Globus pallidus (tissue), 1 donor: ENCODE measurements at regions not wholly inside any gene's neighbourhood (a gene's known extent, or its start where the extent isn't known, plus 50 kb on each side); places are given as distances from the start of the nearest gene placed in this dataset.

Experiments
- DNase-seq: peaks from one replicate; pipeline ENCODE4 v3.0.0-alpha.2; 2015; ENCODE audit warnings: low spot score

DNA sequence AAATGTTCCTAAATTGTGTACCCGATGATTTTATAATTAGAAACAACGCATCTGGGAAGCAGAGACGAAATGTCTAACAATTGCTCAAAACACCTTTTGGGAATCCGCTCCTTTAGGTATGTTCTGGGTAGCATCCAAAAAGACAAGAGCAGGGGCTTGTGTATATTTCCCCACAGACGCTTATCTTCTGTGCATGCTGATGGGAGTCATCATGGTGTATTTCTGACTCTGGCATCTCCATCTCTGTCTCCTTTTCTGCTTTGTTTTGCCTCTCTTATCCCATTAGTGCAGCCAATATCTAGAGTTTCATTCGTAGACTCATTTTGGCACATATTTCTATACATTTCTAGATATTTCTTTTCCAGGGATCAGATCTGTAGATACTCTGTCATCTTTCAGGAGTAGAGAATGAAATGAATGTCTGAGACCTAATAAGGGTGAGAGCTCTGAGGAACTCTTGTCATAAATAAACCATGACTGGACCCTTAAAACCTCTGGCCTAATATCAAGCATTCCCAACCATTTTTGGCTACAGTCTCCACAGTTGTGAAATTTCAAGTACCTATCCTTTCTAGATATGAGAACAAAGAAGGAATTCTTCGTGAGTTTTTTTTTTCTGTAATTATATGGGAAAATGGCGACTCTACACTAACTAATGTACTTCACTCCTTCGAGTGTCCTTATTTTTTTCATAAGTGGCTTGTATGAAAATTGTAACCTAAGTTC lies 508.2 kb downstream of the ACTL7B start:
- DNase-seq, result no peak

DNA sequence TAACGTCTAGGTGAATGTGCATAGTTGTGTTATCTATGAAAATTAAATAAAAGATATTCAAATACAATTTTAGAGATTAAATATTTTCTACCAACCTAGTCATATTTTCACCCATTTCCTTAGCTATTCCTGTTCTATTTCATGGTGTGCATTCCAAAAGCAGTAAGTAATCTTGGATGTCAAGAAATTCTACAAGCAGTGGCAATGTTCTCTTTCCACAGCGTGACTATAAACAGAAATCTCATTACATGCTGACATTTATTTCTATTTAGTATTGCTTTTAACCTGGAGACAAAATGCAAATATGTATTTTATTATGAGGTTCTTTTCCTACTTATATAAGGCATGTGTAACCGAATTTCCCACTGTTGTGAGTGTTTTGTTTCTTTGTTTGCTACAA lies 510.0 kb downstream of the ACTL7B start:
- no peak for DNase-seq

DNA sequence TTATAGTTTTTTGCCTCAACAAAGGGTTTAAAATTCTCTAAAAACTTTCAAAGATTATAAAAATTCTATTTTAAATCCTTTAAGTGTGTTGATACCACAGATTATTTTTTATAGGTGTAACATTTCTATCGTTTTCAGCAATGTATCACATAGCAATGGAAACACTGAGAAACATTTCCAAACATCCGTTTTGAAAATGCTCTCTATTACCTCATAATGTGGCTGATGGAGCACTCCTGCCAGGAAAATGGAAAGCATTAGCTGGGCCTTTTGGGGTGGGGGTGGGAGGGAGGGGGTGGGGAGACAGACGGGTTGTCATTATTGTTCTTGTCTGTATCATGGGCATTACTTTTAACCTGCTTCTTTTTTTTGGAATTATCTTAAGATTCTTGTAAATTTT lies 516.5 kb downstream of the ACTL7B start:
- DNase-seq, result no peak

DNA sequence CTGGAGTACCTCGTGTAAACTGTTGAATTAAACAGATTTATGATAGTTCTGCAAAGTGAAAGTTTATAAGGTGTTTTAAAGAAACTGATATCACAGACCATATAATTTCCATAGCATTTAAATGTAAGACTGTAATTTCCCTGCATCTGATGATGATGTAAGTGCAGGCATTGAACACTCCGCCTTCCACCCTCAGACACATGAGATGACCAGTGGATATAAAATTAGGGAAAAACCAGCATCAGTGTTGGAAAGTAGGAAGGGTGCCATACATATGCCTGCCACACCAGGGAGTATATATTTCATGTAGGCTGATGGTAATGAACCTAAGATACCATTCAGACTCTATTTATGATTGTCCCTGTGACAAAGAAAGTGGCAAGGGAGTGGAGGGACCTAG lies 519.2 kb downstream of the ACTL7B start:
- no peak for DNase-seq

DNA sequence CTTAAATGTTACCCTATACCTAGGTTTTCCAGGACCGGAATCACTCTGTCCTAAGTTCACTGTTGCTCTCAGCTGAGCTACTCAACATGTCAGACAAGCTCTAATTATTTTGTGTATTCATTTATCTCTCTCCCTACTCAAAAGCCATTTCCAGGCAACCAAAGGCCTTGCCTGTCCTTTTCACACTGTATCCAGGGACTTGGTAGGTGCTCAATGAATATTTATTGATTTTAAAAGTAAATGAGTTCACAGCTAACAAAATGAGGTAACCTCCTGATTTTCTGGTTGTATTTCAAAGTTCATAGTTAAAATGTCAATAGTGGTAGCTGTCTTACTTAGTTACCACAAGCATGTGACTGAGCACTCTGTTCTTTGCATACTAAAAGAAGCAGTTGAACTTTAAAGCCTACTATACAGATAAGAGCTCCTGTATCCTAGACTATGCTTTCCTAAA lies 522.2 kb downstream of the ACTL7B start:
- DNase-seq, result no peak

DNA sequence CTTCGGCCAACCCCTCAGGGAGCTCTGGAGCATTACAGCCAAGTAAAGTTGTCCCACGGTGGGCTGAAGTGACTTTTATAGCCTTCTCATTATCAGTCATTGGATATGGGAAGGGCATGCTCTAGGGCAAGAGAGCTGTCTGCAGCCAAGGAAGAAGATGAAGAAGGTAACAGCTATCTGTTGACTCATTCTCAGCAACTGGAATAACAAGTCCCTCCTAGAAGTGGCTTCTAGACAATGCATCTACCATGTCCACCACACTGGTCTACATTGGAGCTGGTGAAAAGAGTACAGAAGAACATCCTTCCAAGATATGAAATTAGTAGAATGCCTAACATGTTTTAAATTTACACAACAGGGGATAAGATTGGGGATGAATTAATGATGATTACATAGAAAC lies 524.2 kb downstream of the ACTL7B start:
- no peak for DNase-seq

DNA sequence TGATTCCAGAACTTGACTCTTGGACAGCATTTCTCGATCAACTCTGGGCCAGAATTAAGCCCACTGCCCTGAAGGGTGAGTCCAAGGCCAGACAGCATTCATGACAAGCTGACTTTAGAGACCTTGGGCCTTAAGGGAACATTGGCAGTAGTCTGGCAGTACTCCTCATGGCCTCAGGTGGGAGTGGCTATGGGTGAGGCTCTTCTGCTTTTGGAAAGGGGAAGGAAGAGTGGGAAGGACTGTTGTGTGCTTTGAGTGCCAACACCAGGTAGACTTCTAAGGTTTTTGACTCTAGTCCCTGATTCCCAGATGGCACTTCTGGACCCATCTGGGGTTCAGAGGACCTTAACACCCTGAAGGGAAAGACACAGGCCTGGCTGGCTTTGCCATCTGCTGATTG lies 530.4 kb downstream of the ACTL7B start:
- no peak for DNase-seq

DNA sequence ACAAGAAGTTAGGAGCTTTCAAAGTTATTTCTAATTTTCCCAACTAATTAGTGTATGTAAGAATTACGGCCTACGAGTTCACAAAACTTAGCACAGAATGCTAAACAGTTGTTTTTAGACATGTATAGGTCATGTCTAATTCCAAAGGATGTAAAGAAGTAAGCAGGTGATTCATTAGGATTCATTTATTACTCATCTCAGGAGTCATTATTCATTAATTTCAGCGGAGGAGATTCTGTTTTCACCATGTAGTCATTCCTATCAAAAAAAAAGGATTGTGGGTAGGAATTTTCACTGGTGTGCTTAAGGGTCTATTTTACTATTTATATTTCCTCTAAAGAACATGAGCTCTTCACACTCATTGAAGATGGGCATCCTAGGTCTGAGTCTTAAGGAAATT lies 532.2 kb downstream of the ACTL7B start:
- no peak for DNase-seq

DNA sequence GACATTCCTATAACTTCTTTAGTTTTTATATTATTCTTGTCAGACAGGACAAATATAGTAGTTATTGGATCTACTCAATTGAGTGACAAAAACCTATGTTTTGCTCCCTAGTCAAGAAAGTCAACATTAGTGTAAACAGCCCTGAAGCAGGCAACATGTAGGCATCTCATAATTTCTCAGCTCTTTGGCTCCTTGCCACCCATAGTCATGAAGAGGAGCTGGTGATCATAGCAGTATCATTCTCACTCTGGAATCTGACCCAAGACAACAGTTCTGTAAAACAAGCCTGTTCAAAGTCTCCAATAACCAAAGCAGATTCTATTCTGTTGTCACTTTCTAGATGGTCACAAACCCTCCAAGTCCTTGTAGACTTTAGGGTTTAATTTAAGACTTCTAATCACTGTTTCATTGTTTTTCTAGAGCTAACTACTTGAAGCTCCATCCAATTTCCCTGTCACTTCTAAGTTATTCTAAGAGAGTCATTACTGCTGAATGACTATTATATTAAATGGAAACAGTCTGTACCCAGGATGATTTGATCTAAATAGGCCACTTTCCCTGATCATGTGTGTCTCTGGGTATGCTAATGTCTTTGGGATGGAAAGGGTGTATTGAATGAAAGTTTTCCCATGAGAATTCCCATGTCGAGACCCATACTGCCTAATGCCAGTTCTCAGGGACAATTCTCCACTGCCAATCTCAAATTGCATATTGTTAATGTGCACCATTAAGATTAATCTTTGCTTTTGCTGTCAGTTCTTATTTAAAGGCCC lies 533.3 kb downstream of the ACTL7B start:
- DNase-seq, result no peak

DNA sequence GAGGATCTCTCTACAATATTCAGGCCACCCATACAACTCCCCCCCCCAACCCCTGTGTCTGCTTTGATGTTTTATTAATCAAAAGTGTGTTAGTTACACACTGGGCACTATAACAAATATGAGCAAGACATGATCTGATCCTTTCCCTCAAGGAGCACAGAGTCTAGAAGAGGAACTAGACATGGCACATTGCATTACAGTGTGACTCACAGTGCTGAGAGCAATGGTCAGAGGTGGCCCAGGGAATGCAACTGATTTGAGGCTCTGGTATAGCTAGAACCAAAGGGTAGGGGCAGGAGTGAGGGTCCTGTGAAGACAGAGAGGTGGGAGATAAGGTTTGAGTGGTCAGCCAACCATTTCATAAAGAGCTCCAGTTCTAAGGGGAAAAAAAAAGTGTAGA lies 539.2 kb downstream of the ACTL7B start:
- no peak for DNase-seq

DNA sequence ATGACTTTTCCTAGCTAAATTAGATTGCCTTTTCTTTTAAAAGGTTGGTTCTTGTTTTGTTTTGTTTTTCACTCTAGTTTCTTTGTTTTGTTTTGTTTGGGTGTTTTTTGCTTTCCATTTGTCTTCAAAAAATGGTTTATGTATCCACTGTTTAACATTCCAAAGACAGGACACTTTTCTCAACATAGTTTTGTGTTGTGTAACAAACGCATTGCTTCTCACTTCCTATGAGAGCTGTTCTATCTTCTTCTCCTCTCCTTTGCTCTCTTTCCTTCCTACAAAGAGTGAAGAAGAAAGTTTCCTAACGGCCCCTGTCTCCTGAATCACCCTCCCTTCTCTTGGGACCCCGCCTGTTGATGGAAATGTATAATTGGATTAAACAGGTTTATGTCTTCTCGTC lies 539.7 kb downstream of the ACTL7B start:
- DNase-seq, result no peak

DNA sequence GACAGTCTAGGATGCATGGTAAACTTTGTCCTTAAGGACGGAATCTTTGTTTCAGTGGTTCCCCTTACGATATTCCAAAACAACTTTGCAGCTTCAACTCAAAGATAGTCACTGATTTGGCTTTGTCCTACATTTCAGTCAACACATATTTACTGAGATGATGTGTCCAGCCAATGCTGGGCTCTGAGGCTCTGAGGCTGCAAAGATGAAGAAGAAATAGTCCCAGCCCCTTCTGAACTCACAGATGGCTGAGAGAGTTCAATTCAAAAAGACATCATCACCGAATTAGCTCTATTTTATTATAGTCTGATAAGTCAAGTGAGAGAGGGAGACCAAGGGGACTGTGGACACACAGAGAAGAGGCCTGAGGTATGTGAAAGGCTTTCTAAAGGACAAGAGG lies 544.0 kb downstream of the ACTL7B start:
- DNase-seq, result no peak

DNA sequence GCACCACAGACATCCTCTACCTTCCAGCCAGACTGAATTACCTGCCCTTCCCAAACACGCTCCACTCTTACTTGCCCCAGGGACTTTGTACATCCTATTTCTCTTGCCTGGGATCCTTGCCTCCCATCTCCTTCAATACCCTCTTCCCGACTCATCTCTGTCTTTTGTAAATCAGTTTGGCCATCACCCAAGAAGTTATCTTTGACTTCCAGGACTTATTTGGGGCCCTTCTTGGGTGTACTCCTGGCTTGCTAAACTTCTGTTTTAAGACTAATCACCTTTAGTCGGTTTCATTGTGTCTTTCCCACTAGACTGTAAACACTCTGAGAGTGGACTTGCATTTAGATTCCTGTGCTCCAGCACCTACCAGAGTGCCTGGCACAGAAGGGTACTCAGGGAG lies 545.6 kb downstream of the ACTL7B start:
- no peak for DNase-seq

DNA sequence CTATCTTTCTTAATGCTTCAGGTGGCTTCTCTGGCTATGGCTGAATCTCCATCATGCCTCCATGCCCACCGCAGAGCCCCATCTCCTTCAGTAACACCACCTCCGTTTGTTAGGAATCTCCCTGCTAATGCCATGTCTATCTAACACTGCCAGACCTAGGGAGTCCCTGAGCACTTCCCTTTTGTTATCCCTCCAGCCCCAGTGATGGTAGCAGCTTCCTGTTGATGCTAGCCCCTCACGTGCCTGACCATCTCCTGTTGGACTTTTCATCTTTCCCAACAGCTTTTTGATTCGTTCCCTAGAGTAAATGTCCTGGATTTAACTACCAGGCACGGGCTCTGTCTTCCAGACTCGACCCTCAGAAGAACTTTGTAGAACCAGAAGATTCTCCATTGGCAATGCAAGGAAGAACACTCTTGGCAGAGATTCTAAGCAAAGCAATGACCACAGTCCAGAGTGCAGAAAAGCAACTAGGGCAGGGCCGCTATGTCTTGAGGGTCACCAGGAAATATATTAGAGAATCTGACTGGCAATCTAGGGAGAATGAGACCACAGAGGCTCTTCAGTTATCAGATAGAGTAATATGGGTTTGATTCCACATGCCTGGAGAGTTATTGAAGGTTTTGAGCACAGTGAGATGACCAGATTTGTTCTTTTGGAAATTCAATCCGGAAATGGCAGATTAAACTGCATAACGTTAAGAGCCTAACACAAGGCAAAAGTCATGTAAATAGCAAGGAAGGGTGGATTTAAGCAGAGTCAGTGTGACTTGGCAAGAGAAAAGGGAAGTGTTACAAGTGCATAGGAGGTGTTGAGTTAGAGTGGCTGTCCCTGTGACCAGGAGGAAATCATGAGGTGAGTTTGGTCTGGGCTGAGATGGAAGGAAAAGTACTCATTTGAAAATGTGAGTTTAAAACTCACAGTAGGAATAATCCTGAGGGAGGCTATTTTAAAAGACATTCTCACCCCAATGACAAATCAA lies 555.2 kb downstream of the ACTL7B start:
- peak; percentile 11 for DNase-seq

DNA sequence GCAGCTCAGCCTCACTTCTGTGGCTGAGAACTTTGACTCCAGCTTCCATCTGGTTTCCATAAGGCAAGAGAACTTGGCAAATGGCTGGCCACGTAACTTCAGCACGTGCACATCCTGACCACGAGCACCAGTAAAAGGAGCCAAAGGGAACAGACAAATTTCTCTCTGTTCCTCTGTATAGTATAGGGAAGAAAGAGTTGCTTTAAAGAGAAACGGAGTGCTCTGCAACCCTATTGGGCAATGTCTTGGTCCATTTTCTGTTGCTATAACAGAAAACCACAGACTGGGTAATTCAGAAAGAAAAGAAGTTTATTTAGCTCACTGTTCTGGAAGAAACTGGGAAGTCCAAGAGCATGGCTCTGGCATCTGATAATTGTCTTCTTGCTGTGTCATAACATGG lies 558.7 kb downstream of the ACTL7B start:
- peak; percentile 10 for DNase-seq

DNA sequence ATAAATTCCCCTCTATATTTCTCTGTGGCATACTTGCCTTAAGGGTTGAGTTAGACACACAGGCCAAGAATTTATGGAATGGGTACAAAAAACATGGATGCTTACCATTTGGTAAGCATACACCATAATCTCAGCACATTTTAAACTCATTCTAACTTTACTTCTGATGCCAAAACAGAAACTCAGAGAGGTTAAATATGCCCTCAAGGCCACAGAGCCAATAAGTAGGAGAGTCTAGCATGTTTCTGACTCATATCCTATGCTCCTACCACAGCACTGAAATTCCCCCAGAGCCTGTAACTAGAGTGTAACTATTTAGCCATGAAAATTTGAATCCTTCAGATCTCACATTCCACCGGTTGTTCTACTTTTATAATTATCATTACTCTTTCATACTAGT lies 559.7 kb downstream of the ACTL7B start:
- no peak for DNase-seq

DNA sequence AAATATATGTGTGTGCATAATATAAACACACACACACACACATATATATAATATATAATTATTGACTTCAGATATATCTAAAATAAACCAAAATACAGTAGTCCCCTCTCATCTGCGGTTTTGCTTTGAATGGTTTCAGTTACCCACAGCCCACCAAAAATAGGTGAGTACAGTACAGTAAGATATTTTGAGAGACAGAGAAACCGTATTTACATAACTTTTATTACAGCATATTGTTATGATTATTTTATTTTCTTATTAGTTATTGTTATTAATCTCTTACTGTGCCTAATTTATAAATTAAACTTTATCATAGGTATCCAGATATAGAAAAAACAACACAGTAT lies 564.2 kb downstream of the ACTL7B start:
- no peak for DNase-seq

DNA sequence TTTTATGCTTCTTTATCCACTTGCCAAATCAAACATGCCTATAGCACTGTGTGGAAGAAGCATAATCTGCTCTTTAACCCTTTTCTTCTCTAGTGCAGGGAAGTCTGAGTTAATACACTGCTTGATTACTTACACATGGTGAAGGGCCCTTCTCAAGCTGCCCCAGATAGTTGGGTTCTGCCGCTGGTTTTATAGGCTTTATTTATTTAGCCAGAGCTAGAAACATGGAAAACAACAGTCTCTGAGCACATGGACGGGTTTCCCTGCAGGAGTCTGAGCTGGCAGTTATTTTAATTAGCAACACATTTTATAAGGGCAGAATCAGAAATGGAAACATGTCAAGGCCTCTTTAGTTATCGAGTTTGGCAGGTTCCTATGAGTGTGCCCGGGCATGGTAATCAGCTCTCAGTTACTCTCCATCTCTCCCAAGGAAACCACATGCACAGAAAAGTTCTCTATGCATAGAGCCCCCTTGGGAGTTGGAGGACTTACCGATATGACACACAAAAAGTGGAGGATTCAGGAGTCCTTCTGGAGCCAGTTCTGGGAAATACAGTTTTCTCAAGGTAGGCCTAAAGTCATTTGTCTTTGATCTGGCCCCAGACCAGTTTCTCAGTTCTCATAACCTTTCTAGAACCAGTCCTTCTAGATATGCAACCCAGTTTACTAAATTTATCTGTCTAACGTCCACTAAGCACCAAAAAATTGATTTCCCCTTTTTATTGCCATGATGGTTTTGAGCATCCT lies 564.8 kb downstream of the ACTL7B start:
- DNase-seq, result no peak

DNA sequence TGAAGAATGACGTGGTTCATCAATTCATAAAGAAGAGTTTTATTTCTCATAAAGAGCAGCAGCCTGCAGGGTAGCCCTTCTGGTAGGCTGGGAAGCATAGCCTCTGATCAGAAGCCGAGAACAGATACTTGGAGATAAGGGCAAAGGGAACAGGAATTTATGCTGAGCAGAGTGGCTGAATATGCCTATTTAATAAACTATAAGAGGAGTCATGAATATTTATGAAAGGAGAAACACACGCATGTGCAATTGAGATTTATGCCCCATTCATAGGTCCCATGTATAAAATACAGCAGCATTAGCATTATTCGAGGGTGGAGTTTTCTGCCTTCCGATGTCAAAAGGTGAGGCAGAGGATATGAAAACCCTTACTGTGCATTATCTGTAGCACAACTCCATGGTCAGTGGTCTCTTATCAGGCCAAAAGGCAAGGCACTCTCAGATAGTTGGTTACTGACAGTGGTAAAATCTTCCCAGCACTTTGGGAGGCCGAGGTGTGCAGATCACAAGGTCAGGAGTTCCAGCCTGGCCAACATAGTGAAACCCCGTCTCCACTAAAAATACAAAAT lies 569.1 kb downstream of the ACTL7B start:
- DNase-seq, result no peak

DNA sequence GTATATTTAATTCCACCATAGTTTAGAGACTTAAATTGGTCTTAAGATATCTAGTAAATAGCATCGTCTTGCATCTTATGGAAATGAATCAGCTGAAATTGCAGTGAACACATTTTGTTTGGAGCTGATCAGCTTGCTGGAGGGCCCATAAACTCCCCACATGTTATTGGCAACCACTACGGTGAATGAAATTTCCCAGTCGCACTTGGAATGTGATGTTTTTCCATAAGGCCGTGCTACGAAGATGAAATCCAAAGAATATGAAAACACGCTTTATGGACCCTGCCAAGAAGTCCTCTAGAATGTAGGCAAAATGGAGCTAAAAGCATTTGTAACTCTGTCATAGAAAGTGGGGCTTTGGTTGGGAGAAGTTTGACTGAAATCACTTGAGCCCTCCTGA lies 572.1 kb downstream of the ACTL7B start:
- no peak for DNase-seq

DNA sequence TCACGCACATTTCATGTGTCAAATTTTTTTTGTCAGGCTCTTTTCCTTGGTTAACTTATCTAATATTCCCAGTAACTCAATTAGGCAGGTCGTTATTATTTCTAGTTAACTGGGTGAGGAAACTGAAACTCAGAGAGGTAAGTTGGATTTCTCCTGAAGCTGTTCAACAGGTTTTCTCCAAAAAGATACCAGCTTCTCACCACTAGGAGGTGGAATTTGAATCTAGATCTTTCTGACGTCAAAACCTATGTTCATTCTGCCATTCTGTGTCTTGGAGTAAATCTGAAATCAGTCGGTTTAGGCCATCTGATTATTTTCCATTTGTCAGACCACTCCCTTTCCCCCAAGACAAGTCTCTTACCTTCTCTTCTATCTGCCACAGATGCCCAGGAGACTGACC lies 572.9 kb downstream of the ACTL7B start:
- DNase-seq, result no peak

DNA sequence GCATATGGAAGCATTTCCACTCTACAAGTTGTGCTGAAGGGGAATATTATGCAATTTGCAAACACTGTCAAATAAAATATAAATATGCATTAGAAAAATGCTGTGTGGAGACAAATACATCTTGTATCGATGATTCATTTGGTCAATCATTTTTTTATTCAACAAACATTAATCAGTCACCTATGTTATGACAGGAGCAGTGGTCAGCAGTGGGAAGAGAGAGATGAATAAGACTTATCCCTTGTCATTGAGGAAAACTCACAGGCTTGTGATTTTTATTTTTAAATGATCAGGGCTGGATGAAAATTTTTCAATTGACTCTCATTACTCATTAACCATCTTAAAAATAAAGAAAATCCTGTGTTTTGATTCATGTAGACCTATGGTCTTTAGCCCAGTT lies 574.1 kb downstream of the ACTL7B start:
- DNase-seq, result no peak
